Fibroblast of upper back skin (primary cell): ENCODE measurements at regions not wholly inside any gene's neighbourhood (a gene's known extent, or its start where the extent isn't known, plus 50 kb on each side); places are given as distances from the start of the nearest gene placed in this dataset.

Experiments used
- DNase-seq: peaks from one replicate; pipeline ENCODE4 v3.0.0-alpha.2; 2013

GRCh38 chr17:45689451-45689850 lies 94.7 kb upstream of the CRHR1 start:
- DNase-seq: no peak

- DNase-seq: no peak
Measured at GRCh38 chr17:45690625-45691275, 93.4 kb upstream of the CRHR1 start.

GRCh38 chr17:45692661-45693060 lies 91.5 kb upstream of the CRHR1 start:
- DNase-seq: no peak

GRCh38 chr17:45693792-45694191 lies 90.3 kb upstream of the CRHR1 start:
- DNase-seq: no peak

- DNase-seq: no peak
Measured at GRCh38 chr17:45696442-45696841, 87.7 kb upstream of the CRHR1 start.

GRCh38 chr17:45697076-45697475 lies 87.0 kb upstream of the CRHR1 start:
- DNase-seq: no peak

GRCh38 chr17:45700171-45701090 lies 83.7 kb upstream of the CRHR1 start:
- no peak for DNase-seq

GRCh38 chr17:45702666-45703266 lies 81.4 kb upstream of the CRHR1 start:
- DNase-seq: peak; percentile 24

GRCh38 chr17:45703348-45703747 lies 80.8 kb upstream of the CRHR1 start:
- DNase-seq: no peak

GRCh38 chr17:45703806-45704205 lies 80.3 kb upstream of the CRHR1 start:
- DNase-seq: no peak

- DNase-seq: no peak
Measured at GRCh38 chr17:45704251-45704650, 79.9 kb upstream of the CRHR1 start.

- peak; percentile 1 for DNase-seq
Measured at GRCh38 chr17:45705123-45706009, 78.8 kb upstream of the CRHR1 start.

GRCh38 chr17:45706033-45706432 lies 78.1 kb upstream of the CRHR1 start:
- DNase-seq: no peak

GRCh38 chr17:45708707-45709290 lies 75.3 kb upstream of the CRHR1 start:
- DNase-seq: no peak

- DNase-seq: no peak
Measured at GRCh38 chr17:45709728-45710288, 74.3 kb upstream of the CRHR1 start.

- no peak for DNase-seq
Measured at GRCh38 chr17:45715787-45716186, 68.3 kb upstream of the CRHR1 start.

GRCh38 chr17:45718791-45719190 lies 65.3 kb upstream of the CRHR1 start:
- DNase-seq: no peak

- DNase-seq: peak; percentile 86
Measured at GRCh38 chr17:45719335-45720071, 64.6 kb upstream of the CRHR1 start.

- DNase-seq: no peak
Measured at GRCh38 chr17:45720386-45720785, 63.7 kb upstream of the CRHR1 start.

- DNase-seq: peak; percentile 4
Measured at GRCh38 chr17:45722161-45722560, 62.0 kb upstream of the CRHR1 start.

- no peak for DNase-seq
Measured at GRCh38 chr17:45729294-45729907, 54.7 kb upstream of the CRHR1 start.
